ENCODE measurements at regions not wholly inside any gene's neighbourhood (a gene's known extent, or its start where the extent isn't known, plus 50 kb on each side); places are given as distances from the start of the nearest gene placed in this dataset.

GRCh38 chr12:114888928-114889584, 205.1 kb upstream of the TBX3 start:
- TF ChIP-seq POLR2A (IDR thresholded peaks at IDR 0.05; ENCODE audit: low read length) (no peak), PHF8 (IDR thresholded peaks at IDR 0.05; ENCODE audit: borderline replicate concordance, low read depth) (no peak), KDM5A (IDR thresholded peaks at IDR 0.05) (no peak), EP300 (IDR thresholded peaks at IDR 0.05) (no peak), SMC3 (IDR thresholded peaks at IDR 0.05) (no peak), USF2 (IDR thresholded peaks at IDR 0.05) (no peak), SREBF2 (IDR thresholded peaks at IDR 0.05) (no peak), TP53 (CRISPR knock-in tag; IDR thresholded peaks at IDR 0.05) (no peak), ZSCAN20 (CRISPR knock-in tag; IDR thresholded peaks at IDR 0.05) (no peak), HOXB5 (CRISPR knock-in tag; IDR thresholded peaks at IDR 0.05) (no peak), ESRRA (IDR thresholded peaks at IDR 0.05; ENCODE audit: borderline replicate concordance, low read length) (no peak), HDAC2 (IDR thresholded peaks at IDR 0.05) (no peak), FOSL2 (IDR thresholded peaks at IDR 0.05) (no peak), FOSL2 (CRISPR knock-in tag; IDR thresholded peaks at IDR 0.05) (no peak)
- TF ChIP-seq, protein P1, sequence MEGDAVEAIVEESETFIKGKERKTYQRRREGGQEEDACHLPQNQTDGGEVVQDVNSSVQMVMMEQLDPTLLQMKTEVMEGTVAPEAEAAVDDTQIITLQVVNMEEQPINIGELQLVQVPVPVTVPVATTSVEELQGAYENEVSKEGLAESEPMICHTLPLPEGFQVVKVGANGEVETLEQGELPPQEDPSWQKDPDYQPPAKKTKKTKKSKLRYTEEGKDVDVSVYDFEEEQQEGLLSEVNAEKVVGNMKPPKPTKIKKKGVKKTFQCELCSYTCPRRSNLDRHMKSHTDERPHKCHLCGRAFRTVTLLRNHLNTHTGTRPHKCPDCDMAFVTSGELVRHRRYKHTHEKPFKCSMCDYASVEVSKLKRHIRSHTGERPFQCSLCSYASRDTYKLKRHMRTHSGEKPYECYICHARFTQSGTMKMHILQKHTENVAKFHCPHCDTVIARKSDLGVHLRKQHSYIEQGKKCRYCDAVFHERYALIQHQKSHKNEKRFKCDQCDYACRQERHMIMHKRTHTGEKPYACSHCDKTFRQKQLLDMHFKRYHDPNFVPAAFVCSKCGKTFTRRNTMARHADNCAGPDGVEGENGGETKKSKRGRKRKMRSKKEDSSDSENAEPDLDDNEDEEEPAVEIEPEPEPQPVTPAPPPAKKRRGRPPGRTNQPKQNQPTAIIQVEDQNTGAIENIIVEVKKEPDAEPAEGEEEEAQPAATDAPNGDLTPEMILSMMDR (IDR thresholded peaks at IDR 0.05), result no peak

Data from A549 (cell line).